Loucy (cell line): ENCODE measurements at regions not wholly inside any gene's neighbourhood (a gene's known extent, or its start where the extent isn't known, plus 50 kb on each side); places are given as distances from the start of the nearest gene placed in this dataset.

Source experiments
- CTCF ChIP-seq: fragments of 200-600 bp; sonication (generic); conservative IDR thresholded peaks from 2 replicates; pipeline ENCODE4 v1.5.1; 2014; ENCODE audit warnings: mild to moderate bottlenecking, antibody characterized with exemption, low read length
- EZH2phosphoT487 ChIP-seq: fragments of 200-600 bp; IDR thresholded peaks from 2 replicates; pipeline ENCODE4 v1.6.1; 2018; ENCODE audit warnings: antibody characterized with exemption, mild to moderate bottlenecking, moderate library complexity, borderline replicate concordance

DNA sequence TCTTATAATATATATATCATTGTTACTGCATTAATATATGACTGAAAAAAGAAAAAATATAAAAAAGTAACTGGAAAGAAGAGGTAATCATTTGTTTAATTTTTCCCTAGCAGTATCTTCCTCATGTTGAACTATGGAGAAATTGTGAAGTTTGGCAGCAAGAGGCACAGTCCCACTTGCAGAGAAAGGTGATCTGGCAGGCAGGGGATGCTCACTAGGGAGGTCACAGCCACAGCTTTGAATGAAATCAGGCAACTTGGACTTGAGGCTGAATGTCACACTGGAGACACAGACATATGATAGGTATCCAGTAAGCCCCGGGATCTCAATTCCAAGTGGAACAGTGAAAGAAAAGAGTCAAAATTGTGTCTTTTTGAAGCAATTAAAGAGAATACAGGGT lies 149.9 kb upstream of the RORA start:
- TF ChIP-seq CTCF, result no peak
- no peak for TF ChIP-seq EZH2phosphoT487
